ENCODE measurements at regions not wholly inside any gene's neighbourhood (a gene's known extent, or its start where the extent isn't known, plus 50 kb on each side); places are given as distances from the start of the nearest gene placed in this dataset.

DNA sequence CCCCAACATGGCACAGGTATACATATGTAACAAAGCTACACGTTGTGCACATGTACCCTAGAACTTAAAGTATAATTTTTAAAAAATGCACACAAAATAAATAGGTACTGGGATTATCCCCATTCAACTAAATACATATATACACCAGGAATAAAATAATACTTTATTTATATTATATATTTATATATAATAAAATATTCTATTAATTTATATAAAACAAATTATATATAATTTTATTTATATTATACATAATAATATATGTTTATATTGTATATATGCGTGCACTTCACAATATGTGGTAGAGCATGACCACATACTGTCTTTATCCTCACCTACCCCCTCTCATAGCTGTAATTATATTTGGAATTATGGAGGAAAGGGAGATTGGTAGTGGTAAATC is 119.1 kb upstream of the TMEM260 start:
- Histone ChIP-seq H3K27me3 (no peaks in the 10 kb centered on the region), H3K9me3 (no peaks in the 10 kb centered on the region), H3K4me3 (ENCODE audit: low read depth, low read length) (no peak overlapping the region), H3K4me1 (no peaks in the 10 kb centered on the region), H3K36me3 (no peaks in the 10 kb centered on the region)
- TF ChIP-seq, protein P1, sequence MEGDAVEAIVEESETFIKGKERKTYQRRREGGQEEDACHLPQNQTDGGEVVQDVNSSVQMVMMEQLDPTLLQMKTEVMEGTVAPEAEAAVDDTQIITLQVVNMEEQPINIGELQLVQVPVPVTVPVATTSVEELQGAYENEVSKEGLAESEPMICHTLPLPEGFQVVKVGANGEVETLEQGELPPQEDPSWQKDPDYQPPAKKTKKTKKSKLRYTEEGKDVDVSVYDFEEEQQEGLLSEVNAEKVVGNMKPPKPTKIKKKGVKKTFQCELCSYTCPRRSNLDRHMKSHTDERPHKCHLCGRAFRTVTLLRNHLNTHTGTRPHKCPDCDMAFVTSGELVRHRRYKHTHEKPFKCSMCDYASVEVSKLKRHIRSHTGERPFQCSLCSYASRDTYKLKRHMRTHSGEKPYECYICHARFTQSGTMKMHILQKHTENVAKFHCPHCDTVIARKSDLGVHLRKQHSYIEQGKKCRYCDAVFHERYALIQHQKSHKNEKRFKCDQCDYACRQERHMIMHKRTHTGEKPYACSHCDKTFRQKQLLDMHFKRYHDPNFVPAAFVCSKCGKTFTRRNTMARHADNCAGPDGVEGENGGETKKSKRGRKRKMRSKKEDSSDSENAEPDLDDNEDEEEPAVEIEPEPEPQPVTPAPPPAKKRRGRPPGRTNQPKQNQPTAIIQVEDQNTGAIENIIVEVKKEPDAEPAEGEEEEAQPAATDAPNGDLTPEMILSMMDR (IDR thresholded peaks at IDR 0.05; ENCODE audit: low read depth, low read length): no peak
- no peak for DNase-seq

DNA sequence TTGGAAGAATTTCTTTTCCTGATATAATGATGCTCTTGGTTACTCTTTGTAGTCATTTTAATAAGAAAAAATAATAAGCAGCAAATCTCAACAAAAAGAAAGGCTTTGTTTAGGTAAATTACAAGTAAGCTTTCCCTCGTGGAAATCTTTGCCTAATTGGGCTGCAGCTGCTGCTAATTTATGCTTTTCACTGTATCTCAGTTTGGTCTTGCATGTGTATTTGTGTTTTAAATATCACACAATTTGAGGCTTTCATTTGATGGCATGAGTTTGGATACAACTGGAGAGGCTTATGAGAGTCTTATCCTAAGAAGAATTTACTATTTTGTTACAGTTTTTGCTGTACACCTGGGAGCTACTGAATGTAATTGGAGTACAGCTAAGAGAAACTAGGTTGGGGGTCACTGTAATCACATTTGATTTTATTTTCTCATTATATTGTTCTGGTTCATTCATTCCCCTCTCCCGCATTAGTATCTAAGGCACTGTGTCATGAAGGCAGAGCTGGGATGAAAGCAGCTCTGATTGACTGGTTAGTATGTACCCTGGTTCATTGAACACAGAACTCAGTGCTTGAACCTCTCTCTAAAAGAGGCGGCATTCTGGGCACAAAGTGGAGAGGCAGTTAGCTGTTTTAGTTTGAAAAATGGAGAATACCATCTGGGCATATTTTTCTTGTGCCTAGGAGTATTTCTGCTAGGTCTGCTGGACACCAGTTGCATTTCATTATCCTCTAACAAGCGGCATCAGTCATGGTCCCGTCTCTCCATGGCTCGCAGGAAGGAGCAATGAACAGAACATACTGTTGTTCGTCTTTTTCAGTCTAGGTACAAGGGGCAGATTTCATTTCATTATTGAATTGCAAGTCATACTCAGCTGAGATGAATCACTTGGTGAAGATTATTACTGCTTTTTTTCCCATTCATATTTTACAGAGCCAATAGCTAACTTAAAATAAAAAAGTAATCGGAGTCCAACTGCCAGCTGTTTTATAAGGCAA is 118.0 kb upstream of the TMEM260 start:
- no peaks in the 10 kb centered on the region for H3K4me1 ChIP-seq
- H3K36me3 ChIP-seq: no peaks in the 10 kb centered on the region
- no peaks in the 10 kb centered on the region; the same call in 1 of the 2 replicates for H3K27me3 ChIP-seq
- TF ChIP-seq, protein P1 (IDR thresholded peaks at IDR 0.05; ENCODE audit: low read depth, low read length): no peak
- no peaks in the 10 kb centered on the region for H3K9me3 ChIP-seq
- no peak overlapping the region for H3K4me3 ChIP-seq (ENCODE audit: low read depth, low read length)
- no peak for DNase-seq

DNA sequence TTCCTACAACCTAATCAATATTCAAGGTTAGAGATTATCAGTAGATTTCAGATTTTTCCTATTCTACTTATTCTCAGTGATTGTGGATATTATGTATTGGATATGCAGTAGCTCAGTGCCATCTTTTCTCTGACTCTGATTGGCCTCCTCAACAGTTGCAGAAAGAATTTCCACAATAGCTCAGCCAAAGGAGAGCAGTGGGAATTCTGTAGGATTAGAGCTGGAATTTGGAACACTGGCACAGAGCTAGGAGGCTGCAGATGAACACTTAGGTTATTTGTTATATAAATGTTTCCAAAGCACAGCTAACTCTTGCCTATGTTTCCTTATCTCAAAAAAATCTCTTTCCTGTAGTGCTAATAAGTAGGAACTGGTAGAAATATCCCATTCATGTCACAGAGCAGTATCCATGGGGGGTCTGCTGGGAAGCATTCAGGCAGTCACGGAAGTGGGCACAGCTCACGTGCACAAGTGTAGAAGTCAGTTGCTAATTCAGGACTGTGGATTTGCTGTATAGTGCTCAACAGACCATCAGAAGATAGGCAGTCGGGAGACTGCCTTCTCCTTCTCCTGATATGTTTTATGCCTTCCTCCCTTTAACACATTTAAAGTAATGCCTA is 116.2 kb upstream of the TMEM260 start:
- Histone ChIP-seq H3K27me3 (no peaks in the 10 kb centered on the region; the same call in 1 of the 2 replicates), H3K9me3 (no peaks in the 10 kb centered on the region), H3K4me1 (no peaks in the 10 kb centered on the region), H3K36me3 (no peaks in the 10 kb centered on the region), H3K4me3 (ENCODE audit: low read depth, low read length) (no peak overlapping the region)
- TF ChIP-seq, protein P1 (IDR thresholded peaks at IDR 0.05; ENCODE audit: low read depth, low read length): no peak
- no peak for DNase-seq

DNA sequence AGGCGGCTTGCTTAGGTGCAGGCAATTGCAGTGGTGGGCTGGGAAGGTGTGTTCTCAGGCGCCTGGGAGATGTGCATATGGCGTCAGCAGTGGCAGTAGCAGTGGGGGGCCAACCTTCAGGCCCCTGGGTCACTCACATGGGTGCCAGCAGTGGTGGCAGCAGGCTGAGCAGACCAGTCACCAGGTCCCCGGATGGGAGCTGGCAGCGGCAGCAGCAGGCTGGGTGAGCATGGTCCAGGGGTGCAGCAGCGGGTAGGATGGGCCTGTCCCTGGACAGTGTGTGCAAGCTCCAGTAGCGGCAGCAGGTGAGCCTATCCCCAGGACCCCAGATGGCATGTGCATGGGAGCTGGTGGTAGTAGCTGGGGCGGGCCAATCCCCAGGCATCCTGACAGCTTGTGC is 108.5 kb upstream of the TMEM260 start:
- Histone ChIP-seq H3K9me3 (no peaks in the 10 kb centered on the region), H3K27me3 (no peaks in the 10 kb centered on the region; the same call in none of the 2 replicates), H3K4me3 (ENCODE audit: low read depth, low read length) (no peak overlapping the region), H3K36me3 (no peaks in the 10 kb centered on the region), H3K4me1 (no peaks in the 10 kb centered on the region)
- DNase-seq: no peak
- TF ChIP-seq, protein P1 (IDR thresholded peaks at IDR 0.05; ENCODE audit: low read depth, low read length): no peak

GRCh38 chr14:56474419-56475022 is 105.1 kb upstream of the TMEM260 start:
- Histone ChIP-seq H3K9me3 (no peaks in the 10 kb centered on the region), H3K4me3 (ENCODE audit: low read depth, low read length) (no peak overlapping the region), H3K27me3 (peaks cover 5% of the 10 kb centered on the region), H3K36me3 (no peaks in the 10 kb centered on the region), H3K4me1 (no peaks in the 10 kb centered on the region)
- TF ChIP-seq, protein P1 (IDR thresholded peaks at IDR 0.05; ENCODE audit: low read depth, low read length): peak; percentile 89
- DNase-seq: no peak
